ENCODE measurements at regions not wholly inside any gene's neighbourhood (a gene's known extent, or its start where the extent isn't known, plus 50 kb on each side); places are given as distances from the start of the nearest gene placed in this dataset.

- Histone ChIP-seq H3K79me2 (ENCODE audit: insufficient read depth, low read length) (no peaks in the 10 kb centered on the region), H3K27me3 (ENCODE audit: insufficient read depth, low read length) (no peaks in the 10 kb centered on the region), H4K5ac (ENCODE audit: insufficient read length, low read depth, low read length) (no peak overlapping the region), H3K4me2 (ENCODE audit: insufficient read depth, insufficient read length, low read length) (no peak overlapping the region), H3K27ac (ENCODE audit: insufficient read length, low read depth, low read length) (no peak overlapping the region), H2BK5ac (ENCODE audit: insufficient read length, low read length) (no peak overlapping the region), H3K9ac (ENCODE audit: extremely low read depth, insufficient read length, low read length) (no peak overlapping the region), H2AK5ac (ENCODE audit: insufficient read length, low read length) (no peak overlapping the region), H3K14ac (ENCODE audit: insufficient read depth, low read length) (no peak overlapping the region), H3K9me3 (ENCODE audit: control insufficient read depth, low read depth, low read length) (no peaks in the 10 kb centered on the region), H3K18ac (ENCODE audit: insufficient read length, low read depth, low read length) (no peak overlapping the region), H2BK12ac (ENCODE audit: insufficient read length, low read depth, low read length) (no peak overlapping the region), H3K4ac (ENCODE audit: low read depth, low read length) (no peak overlapping the region), H4K91ac (ENCODE audit: insufficient read length, low read depth, low read length) (no peak overlapping the region), H4K8ac (replicated peaks; ENCODE audit: insufficient read length, low read depth, low read length) (no peak overlapping the region), H4K20me1 (ENCODE audit: control insufficient read depth, insufficient read depth, insufficient read length) (no peaks in the 10 kb centered on the region), H3T11ph (ENCODE audit: low read length) (no peak overlapping the region), H3K23me2 (ENCODE audit: insufficient read length, low read depth, low read length, poor library complexity, severe bottlenecking) (no peaks in the 10 kb centered on the region), H3K79me1 (ENCODE audit: insufficient read depth, low read depth, low read length, poor library complexity, severe bottlenecking) (no peaks in the 10 kb centered on the region), H2BK120ac (ENCODE audit: low read depth, low read length, poor library complexity, severe bottlenecking) (no peak overlapping the region), H2BK20ac (ENCODE audit: low read depth, low read length, poor library complexity, severe bottlenecking) (no peak overlapping the region), H2BK15ac (ENCODE audit: low read depth, low read length) (no peak overlapping the region), H3K4me1 (ENCODE audit: insufficient read depth, low read length) (no peaks in the 10 kb centered on the region), H2AFZ (ENCODE audit: low read length) (no peak overlapping the region), H3K56ac (ENCODE audit: insufficient read length, low read depth, low read length) (no peak overlapping the region), H3K23ac (ENCODE audit: insufficient read length, low read depth, low read length) (no peak overlapping the region)
- Mint-ChIP-seq H3K4me1 (no peaks in the 10 kb centered on the region; a peak in 2 of 4 replicates), H3K36me3 (ENCODE audit: insufficient read depth in 1 of 3, low read depth in 3 of 3) (no peaks in the 10 kb centered on the region; a peak in 1 of 7 replicates), H3K9me3 (no peaks in the 10 kb centered on the region), H3K4me3 (no peak overlapping the region), H3K27ac (no peak overlapping the region), H3K27me3 (ENCODE audit: low read depth) (no peaks in the 10 kb centered on the region; the same call in 1 of the 2 replicates)
- no peak for DNase-seq
- peak; percentile 35 for TF ChIP-seq CTCF (conservative IDR thresholded peaks at IDR 0.05)
These were observed 156.1 kb upstream of the ANKRD28 start for GRCh38 chr3:15953841-15954240.
